A673 (cell line): ENCODE measurements at regions not wholly inside any gene's neighbourhood (a gene's known extent, or its start where the extent isn't known, plus 50 kb on each side); places are given as distances from the start of the nearest gene placed in this dataset.

ENCODE experiments used
- BruUV-seq: library from RNA; stranded (reverse); fragments of 400-500 nt; replicated peaks from 2 replicates; lab custom pipeline; 2021; lab: Mats Ljungman, UMichigan
- CTCF ChIA-PET: fragments of 300-600 bp; sonication (Branson Sonifier 250); formaldehyde crosslinking; loops from one replicate; lab custom pipeline; 2022; ENCODE audit warnings: antibody characterized with exemption; lab: Charles Lee
- POLR2A ChIA-PET: fragments of 300-600 bp; sonication (Branson Sonifier 250); formaldehyde crosslinking; loops from one replicate; lab custom pipeline; 2022; ENCODE audit warnings: antibody characterized with exemption; ENCODE audit not compliant: low non-redundant PET; lab: Charles Lee
- DNase-seq: peaks from one replicate; pipeline ENCODE4 v3.0.0-alpha.2; 2015; ENCODE audit warnings: low spot score
- H3K27ac ChIP-seq: fragments of 200-600 bp; sonication (generic); 2 replicates; pipeline ENCODE4 v1.5.1; 2016; ENCODE audit warnings: mixed run types, low read depth, mild to moderate bottlenecking, mixed read lengths, antibody characterized with exemption, low read length; ENCODE audit not compliant: poor library complexity, severe bottlenecking
- H3K27me3 ChIP-seq: fragments of 200-600 bp; sonication (generic); replicated peaks from 2 replicates; pipeline ENCODE4 v1.6.1; 2017; ENCODE audit warnings: mixed run types, low read depth, mild to moderate bottlenecking, mixed read lengths, antibody characterized with exemption, low read length; ENCODE audit not compliant: insufficient read depth, poor library complexity
- H3K36me3 ChIP-seq: fragments of 200-600 bp; sonication (generic); 2 replicates; pipeline ENCODE4 v1.6.1; 2016; ENCODE audit warnings: mixed run types, mild to moderate bottlenecking, mixed read lengths, antibody characterized with exemption, low read length; ENCODE audit not compliant: insufficient read depth, poor library complexity, severe bottlenecking
- H3K4me1 ChIP-seq: fragments of 200-600 bp; sonication (generic); 2 replicates; pipeline ENCODE4 v1.6.1; 2017; ENCODE audit warnings: mixed run types, mild to moderate bottlenecking, mixed read lengths, antibody characterized with exemption, low read length; ENCODE audit not compliant: insufficient read depth, poor library complexity, severe bottlenecking
- H3K4me3 ChIP-seq: fragments of 200-600 bp; sonication (generic); 2 replicates; pipeline ENCODE4 v1.5.1; 2016; ENCODE audit warnings: low read depth, mixed run types, mild to moderate bottlenecking, mixed read lengths, low read length; ENCODE audit not compliant: poor library complexity, severe bottlenecking
- H3K9me3 ChIP-seq: fragments of 200-600 bp; sonication (generic); 2 replicates; pipeline ENCODE4 v1.6.1; 2016; ENCODE audit warnings: mixed run types, low read depth, mild to moderate bottlenecking, mixed read lengths, antibody characterized with exemption, low read length; ENCODE audit not compliant: poor library complexity, severe bottlenecking
- CTCF ChIP-seq: fragments of 300-800, 200-600 bp; sonication (generic); conservative IDR thresholded peaks from 2 replicates; pipeline ENCODE4 v1.5.1; 2017; ENCODE audit warnings: low read depth, mild to moderate bottlenecking, antibody characterized with exemption, low read length, moderate library complexity, mixed read lengths
- EZH2 ChIP-seq: fragments of 200-600 bp; sonication (generic); IDR thresholded peaks from 2 replicates; pipeline ENCODE4 v1.6.1; 2017; ENCODE audit warnings: borderline replicate concordance, low read depth, mild to moderate bottlenecking, mixed read lengths, antibody characterized with exemption, low read length; ENCODE audit not compliant: poor library complexity, severe bottlenecking
- intact Hi-C: fragments of 100-400 bp; cut with micrococcal nuclease; formaldehyde crosslinking; loops from one replicate; pipeline ENCODE4 v1.10.0; 2022; ENCODE audit not compliant: unreplicated experiment

DNA sequence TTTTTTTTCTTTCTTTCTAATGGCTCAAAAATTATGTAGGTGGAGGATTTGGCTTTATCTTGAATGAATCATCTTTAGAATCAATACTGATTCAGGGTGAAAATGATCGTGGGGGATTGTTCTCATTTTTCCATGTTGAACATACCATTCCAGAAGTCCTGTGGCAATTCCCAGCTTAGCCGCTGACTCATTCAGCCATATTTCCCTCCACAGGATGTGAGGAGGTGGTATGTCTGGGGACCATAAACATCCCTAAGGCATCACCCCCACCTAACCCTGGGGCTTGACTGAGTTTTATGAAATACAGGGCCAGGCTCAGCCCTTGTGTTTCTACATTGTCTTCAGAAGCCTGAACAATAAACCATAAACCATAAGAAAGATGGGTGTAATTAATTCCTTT lies 92.7 kb upstream of the FN1 start:
- Histone ChIP-seq H3K27me3 (no peaks in the 10 kb centered on the region), H3K36me3 (no peaks in the 10 kb centered on the region), H3K4me3 (no peak overlapping the region), H3K9me3 (peaks cover 5% of the 10 kb centered on the region), H3K27ac (no peak overlapping the region), H3K4me1 (no peaks in the 10 kb centered on the region)
- peak; percentile 48 for DNase-seq
- TF ChIP-seq CTCF (no peak), EZH2 (no peak)
- intact Hi-C loops: no loop called here
- BruUV-seq: no TSS peak
- POLR2A ChIA-PET: interaction anchor here (0.7 kb wide), 1 partner anchor 9 kb away, joined by 3 read pairs; no protein-coding TSS in a partner anchor
- CTCF ChIA-PET: no interaction called here

- Histone ChIP-seq H3K4me1 (no peaks in the 10 kb centered on the region), H3K27ac (no peak overlapping the region), H3K27me3 (no peaks in the 10 kb centered on the region), H3K36me3 (no peaks in the 10 kb centered on the region), H3K9me3 (peaks cover 5% of the 10 kb centered on the region), H3K4me3 (no peak overlapping the region)
- ChIA-PET POLR2A (no interaction called here), CTCF (no interaction called here)
- no TSS peak for BruUV-seq
- TF ChIP-seq CTCF (no peak), EZH2 (no peak)
- intact Hi-C loops: no loop called here
- DNase-seq: no peak
These were observed 91.9 kb upstream of the FN1 start for GRCh38 chr2:215527736-215528135.

GRCh38 chr2:215526341-215526740 lies 90.5 kb upstream of the FN1 start:
- CTCF ChIA-PET: no interaction called here
- Histone ChIP-seq H3K27ac (no peak overlapping the region), H3K4me1 (peaks cover 4% of the 10 kb centered on the region), H3K27me3 (no peaks in the 10 kb centered on the region), H3K36me3 (no peaks in the 10 kb centered on the region), H3K4me3 (no peak overlapping the region), H3K9me3 (no peaks in the 10 kb centered on the region)
- intact Hi-C loops: no loop called here
- POLR2A ChIA-PET: no interaction called here
- TF ChIP-seq EZH2: no peak
- no peak for TF ChIP-seq CTCF
- no TSS peak for BruUV-seq
- no peak for DNase-seq
